ENCODE measurements at regions not wholly inside any gene's neighbourhood (a gene's known extent, or its start where the extent isn't known, plus 50 kb on each side); places are given as distances from the start of the nearest gene placed in this dataset.

DNA sequence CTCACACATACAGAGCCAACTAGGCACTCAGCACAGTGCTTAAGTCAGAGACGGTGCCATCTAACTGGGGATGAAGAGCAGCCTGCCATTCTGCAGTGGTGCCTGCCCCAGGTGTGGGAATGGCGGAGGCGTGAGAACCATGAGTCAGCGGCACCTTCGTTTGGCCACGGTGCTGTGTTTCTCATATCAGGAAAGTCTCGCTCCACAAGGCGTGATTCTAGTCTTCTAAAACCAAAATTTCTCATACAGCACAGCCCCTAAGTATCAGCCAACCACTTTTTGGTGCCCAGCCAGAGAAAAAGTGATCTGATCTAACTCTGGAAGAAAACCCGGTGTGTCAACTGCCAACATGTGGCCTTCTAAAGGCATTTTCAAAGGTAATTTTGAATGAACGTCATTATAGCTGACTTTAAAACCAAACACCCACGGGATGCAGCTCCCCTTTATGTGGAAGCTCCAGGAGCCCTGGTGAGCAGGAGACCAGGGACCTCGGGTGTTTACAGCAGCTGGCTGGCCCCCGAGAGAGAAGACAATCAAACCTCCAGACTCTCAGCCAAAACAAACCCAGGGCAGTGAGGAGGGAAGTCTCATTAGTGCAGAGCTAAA is 54.6 kb downstream of the ABCC12 start:
- WGBS, 2 donors: 32 to 36% methylated on average over 13 of the region's 13 CpGs
- peak; percentile 71 to 81 (median 76) for ATAC-seq
- FAIRE-seq: no peak
- TF ChIP-seq, protein P1, sequence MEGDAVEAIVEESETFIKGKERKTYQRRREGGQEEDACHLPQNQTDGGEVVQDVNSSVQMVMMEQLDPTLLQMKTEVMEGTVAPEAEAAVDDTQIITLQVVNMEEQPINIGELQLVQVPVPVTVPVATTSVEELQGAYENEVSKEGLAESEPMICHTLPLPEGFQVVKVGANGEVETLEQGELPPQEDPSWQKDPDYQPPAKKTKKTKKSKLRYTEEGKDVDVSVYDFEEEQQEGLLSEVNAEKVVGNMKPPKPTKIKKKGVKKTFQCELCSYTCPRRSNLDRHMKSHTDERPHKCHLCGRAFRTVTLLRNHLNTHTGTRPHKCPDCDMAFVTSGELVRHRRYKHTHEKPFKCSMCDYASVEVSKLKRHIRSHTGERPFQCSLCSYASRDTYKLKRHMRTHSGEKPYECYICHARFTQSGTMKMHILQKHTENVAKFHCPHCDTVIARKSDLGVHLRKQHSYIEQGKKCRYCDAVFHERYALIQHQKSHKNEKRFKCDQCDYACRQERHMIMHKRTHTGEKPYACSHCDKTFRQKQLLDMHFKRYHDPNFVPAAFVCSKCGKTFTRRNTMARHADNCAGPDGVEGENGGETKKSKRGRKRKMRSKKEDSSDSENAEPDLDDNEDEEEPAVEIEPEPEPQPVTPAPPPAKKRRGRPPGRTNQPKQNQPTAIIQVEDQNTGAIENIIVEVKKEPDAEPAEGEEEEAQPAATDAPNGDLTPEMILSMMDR (IDR thresholded peaks at IDR 0.05): no peak
- Histone ChIP-seq H3K4me3 (no peak overlapping the region), H3K27me3 (no peaks in the 10 kb centered on the region), H3K9me3 (no peaks in the 10 kb centered on the region), H3K4me1 (peaks cover 0 to 6% (median 0%) of the 10 kb centered on the region in 3 donors), H3K27ac (peak overlapping the region in 2 of 4 donors; percentile 5 to 33), H3K36me3 (no peaks in the 10 kb centered on the region)
- peak in 2 of 6 donors; percentile 25 to 53 for DNase-seq
- intact Hi-C loops (cut with DNase I): no loop called here

DNA sequence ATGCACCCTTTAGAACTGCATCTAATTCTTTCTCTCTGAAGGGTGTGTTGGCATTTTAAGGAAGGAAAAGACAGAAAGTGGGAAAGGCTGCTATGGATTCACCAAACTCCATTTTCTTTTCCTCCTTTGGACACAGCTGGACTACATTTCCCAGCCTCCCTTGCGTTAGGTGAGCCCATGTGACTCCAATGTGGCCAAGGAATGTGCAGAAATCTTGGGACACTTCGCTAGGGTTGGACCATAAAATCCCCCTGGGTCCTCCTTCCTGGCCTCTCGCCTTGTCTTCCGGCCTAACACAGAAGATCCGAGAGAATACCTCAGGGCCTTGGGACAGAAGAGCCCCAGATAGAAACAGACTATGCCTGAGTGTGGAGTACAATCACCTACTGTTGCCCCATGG is 56.3 kb downstream of the ABCC12 start:
- TF ChIP-seq, protein P1 (IDR thresholded peaks at IDR 0.05): no peak

DNA sequence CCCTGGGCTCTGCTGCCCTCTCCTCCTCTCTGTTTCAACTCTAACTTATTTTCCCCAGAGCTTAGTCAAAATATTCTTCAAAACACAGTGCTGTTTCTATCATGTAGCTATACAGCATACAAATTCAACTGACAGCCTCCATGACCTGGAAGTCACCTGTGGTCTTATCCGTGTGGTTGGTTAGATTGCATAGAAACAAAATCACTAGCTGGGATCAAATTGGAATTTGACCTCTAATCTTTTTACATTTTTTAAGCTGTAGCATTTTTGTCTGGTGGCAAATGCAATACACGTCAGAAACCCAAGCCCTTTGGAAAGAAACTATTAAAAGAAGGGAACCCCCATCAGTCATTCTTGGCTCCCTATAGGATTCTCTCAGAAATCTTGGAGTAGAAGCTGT is 57.3 kb downstream of the ABCC12 start:
- TF ChIP-seq, protein P1 (IDR thresholded peaks at IDR 0.05): no peak
- no peak for DNase-seq
- intact Hi-C loops (cut with DNase I): no loop called here

More for the DNA sequence above, 56.3 kb downstream of the ABCC12 start:
- Histone ChIP-seq H3K27ac (no peak overlapping the region), H3K36me3 (no peaks in the 10 kb centered on the region), H3K9me3 (no peaks in the 10 kb centered on the region), H3K27me3 (no peaks in the 10 kb centered on the region), H3K4me3 (no peak overlapping the region), H3K4me1 (peaks cover 0 to 5% (median 0%) of the 10 kb centered on the region in 3 donors)
- DNase-seq (no peak), ATAC-seq (no peak), FAIRE-seq (no peak)
- intact Hi-C loops (cut with DNase I): no loop called here
- WGBS, 2 donors: 91 to 95% methylated on average over 5 of the region's 5 CpGs

DNA sequence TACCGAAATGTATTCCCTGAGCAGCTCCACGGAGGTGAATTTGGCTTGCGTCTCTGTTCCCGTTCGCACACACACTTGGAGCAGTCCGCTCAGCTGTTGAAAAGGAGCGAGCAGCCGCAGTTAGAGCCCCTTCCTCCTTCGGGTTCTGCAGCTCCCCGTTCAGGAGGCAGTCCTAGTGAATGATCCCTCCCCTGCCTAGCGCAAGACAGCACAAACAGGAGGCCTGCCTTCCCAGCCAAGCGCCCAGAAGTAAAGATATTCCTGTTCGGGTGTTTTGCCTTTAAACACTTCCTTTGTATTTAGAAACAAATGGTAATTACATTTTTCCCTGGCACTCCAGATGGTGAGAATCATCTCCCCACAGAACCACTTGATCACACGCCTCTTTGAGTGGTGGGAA is 64.7 kb downstream of the ABCC12 start:
- Histone ChIP-seq H3K9me3 (no peaks in the 10 kb centered on the region), H3K27me3 (no peaks in the 10 kb centered on the region), H3K4me3 (no peak overlapping the region), H3K27ac (no peak overlapping the region), H3K4me1 (no peaks in the 10 kb centered on the region), H3K36me3 (no peaks in the 10 kb centered on the region)
- ATAC-seq (no peak), FAIRE-seq (no peak), DNase-seq (no peak)
- intact Hi-C loops (cut with DNase I): no loop called here
- WGBS, 2 donors: 82 to 85% methylated on average over 14 of the region's 14 CpGs
- TF ChIP-seq, protein P1 (IDR thresholded peaks at IDR 0.05): no peak

More for the DNA sequence above, 57.3 kb downstream of the ABCC12 start:
- Histone ChIP-seq H3K27ac (no peak overlapping the region), H3K27me3 (no peaks in the 10 kb centered on the region), H3K36me3 (no peaks in the 10 kb centered on the region), H3K4me3 (no peak overlapping the region), H3K9me3 (no peaks in the 10 kb centered on the region), H3K4me1 (no peaks in the 10 kb centered on the region)
- no peak for FAIRE-seq
- 82 to 87% methylated on average over 2 of the region's 2 CpGs for WGBS, 2 donors
- no peak for ATAC-seq

DNA sequence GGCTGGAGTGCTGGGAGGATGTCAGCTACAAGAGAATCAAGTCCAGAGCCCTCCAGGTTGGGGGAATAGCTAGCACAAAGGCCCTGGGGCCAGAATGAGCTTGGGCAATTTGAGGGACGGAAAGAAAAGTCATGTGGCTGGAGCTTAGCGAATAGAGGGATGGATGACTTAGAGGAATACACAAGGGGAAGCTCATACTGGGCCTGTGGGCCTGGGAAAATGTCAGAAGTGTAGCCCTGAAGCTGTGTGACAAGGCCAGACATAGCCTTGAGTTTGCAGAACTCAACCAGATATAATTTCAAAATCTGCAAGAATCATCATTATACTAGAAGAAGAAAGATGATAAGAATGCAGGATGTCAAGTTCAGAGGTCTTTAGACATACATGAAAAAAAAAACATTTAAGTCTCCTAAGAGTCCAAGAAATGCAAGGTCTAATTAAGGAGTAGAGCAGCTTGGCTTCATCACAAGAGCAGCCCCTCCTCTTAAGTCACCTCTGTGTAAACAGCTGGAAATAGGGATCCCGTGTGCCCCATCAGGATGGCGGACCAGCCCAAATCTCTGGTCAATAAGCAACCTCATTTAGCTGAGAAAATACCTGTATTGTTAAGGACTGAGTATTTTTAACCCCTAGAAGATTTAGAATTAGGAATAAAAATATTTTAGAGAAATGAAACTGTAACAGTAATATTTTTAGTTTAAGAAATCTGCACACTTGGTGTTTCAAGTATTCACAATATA is 66.6 kb downstream of the ABCC12 start:
- ATAC-seq: no peak
- no peak for DNase-seq
- no peaks in the 10 kb centered on the region for H3K27me3 ChIP-seq
- H3K9me3 ChIP-seq: no peaks in the 10 kb centered on the region
- FAIRE-seq: no peak
- intact Hi-C loops (cut with DNase I): no loop called here
- H3K27ac ChIP-seq: no peak overlapping the region
- H3K36me3 ChIP-seq: no peaks in the 10 kb centered on the region
- TF ChIP-seq, protein P1 (IDR thresholded peaks at IDR 0.05): no peak
- WGBS, 2 donors: 76 to 90% methylated on average over 4 of the region's 4 CpGs
- no peak overlapping the region for H3K4me3 ChIP-seq
- no peaks in the 10 kb centered on the region for H3K4me1 ChIP-seq

Measured in pancreas (tissue), 10 donors.